HUES6 (cell line): ENCODE measurements at regions not wholly inside any gene's neighbourhood (a gene's known extent, or its start where the extent isn't known, plus 50 kb on each side); places are given as distances from the start of the nearest gene placed in this dataset.

ENCODE experiments used
- H3K27ac ChIP-seq: 2 replicates; pipeline ENCODE4 v1.7.0; 2013; ENCODE audit warnings: low read depth, mild to moderate bottlenecking, low read length, inconsistent platforms
- H3K27me3 ChIP-seq: 2 replicates; pipeline ENCODE4 v1.6.1; 2013; ENCODE audit warnings: low read length; ENCODE audit not compliant: control insufficient read depth, insufficient read depth
- H3K36me3 ChIP-seq: 2 replicates; pipeline ENCODE4 v1.6.1; 2013; ENCODE audit warnings: low read length; ENCODE audit not compliant: control insufficient read depth, insufficient read depth
- H3K4me1 ChIP-seq: 2 replicates; pipeline ENCODE4 v1.6.1; 2013; ENCODE audit warnings: low read length; ENCODE audit not compliant: control insufficient read depth, insufficient read depth
- H3K4me3 ChIP-seq: 2 replicates; pipeline ENCODE4 v1.5.1; 2013; ENCODE audit warnings: low read depth, low read length
- H3K9ac ChIP-seq: one replicate; pipeline ENCODE4 v1.6.1; 2013; ENCODE audit warnings: mild to moderate bottlenecking, low read length
- H3K9me3 ChIP-seq: 2 replicates; pipeline ENCODE4 v1.6.1; 2013; ENCODE audit warnings: low read depth, low read length; ENCODE audit not compliant: control insufficient read depth, insufficient read depth

DNA sequence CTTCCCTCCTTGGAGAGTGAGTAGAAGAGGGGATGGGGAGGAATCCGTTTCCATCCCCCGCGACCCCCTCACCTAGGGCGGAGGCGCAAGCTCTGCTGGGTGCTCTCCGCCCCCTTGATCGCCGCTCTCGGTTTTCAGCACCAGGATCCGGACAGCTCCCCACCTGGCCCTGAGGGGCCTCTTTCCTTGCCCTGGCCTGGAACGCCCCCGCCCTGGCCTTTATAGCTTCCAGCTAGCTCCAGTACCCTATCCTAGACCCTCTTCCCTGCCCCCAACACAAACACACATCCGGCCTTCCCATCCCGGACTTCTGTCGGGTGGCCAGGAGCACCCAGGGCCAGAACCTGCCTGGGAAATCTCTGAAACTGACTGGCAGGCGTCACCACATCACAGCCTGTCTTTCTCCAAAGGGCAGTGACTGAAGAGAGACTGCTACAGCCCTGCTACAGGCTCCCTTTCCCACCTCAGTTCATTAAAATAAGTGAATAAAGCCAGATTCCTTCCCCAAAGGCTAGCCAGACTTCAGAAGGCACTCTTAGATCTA is 72.3 kb upstream of the LEP start:
- H3K9me3 ChIP-seq, result no peaks in the 10 kb centered on the region
- H3K27me3 ChIP-seq, result peaks cover 100% of the 10 kb centered on the region
- peaks cover 21% of the 10 kb centered on the region for H3K4me1 ChIP-seq
- no peak overlapping the region for H3K9ac ChIP-seq
- peak overlapping the region; percentile 66 for H3K4me3 ChIP-seq
- H3K27ac ChIP-seq, result no peak overlapping the region
- H3K36me3 ChIP-seq, result no peaks in the 10 kb centered on the region

DNA sequence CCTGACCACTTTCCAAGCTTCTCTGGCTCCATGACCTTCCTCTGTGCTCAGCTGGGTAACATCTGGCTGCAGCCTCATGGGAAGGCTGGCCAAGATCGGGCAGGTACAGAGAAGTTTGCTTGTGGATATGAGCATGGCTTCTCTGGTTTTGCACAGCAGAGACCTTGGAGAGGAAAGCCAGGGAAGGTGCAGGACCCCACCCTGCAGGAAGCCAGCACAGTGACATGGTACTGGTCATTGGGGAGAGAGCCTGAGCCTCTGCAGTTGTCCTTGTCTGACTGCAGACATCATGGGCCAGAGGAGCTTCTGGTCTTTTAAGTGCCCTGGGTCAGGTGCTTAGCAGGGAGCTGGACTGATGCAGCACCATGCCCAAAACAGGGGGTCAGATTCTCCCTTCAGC is 70.6 kb upstream of the LEP start:
- Histone ChIP-seq H3K9ac (no peak overlapping the region), H3K4me3 (no peak overlapping the region), H3K27me3 (peaks cover 97% of the 10 kb centered on the region), H3K36me3 (no peaks in the 10 kb centered on the region), H3K27ac (no peak overlapping the region), H3K9me3 (no peaks in the 10 kb centered on the region), H3K4me1 (peaks cover 13% of the 10 kb centered on the region)

DNA sequence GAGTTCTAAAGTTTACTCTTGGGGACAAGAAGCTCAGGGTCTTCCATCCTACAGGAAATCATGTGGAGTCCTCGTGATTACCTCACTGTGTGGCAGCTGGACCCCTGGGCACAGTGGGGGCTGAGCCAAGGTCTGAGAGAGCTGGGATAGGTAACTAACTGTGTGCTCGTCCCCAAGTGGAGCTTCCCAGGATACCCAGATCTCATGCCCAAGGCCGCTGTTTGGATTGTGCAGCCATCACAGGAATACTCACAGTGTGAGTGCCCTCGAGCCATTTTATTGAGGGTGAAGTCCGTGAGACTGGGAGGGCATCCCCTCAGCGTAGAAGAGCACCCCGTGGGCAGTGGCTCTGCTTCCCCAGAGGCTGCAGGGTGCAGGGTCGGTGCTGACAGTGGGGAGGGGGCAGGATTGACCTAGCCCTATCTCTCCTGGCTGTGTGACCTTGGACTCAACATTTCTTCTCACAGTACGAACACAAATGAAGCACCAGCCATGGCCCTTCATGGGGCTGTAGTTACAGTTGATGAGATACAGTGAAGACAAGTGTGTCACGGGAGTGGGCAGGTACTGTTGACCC is 69.6 kb upstream of the LEP start:
- Histone ChIP-seq H3K4me1 (peaks cover 13% of the 10 kb centered on the region), H3K9ac (no peak overlapping the region), H3K9me3 (no peaks in the 10 kb centered on the region), H3K27ac (no peak overlapping the region), H3K27me3 (peaks cover 89% of the 10 kb centered on the region), H3K4me3 (no peak overlapping the region), H3K36me3 (no peaks in the 10 kb centered on the region)

DNA sequence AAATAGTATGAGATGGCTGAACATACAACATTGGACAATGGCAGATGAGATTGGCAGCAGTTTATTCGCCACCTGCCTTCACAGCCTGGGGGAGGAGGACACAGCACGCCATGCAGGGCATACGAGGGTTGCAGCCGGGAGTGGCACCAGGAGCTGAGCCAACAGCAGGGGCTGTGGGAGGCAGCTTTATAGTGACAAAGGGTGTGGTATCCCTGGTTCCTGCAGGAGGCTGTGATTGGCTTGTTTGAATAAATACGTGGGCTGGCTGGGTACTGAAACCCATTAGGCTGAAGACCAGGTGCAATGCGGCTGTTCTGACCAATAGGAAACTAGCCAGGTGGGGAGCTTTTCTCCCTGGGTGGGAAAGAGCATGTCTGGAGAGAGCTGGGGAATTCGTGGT is 68.9 kb upstream of the LEP start:
- Histone ChIP-seq H3K9me3 (no peaks in the 10 kb centered on the region), H3K27me3 (peaks cover 86% of the 10 kb centered on the region), H3K9ac (no peak overlapping the region), H3K36me3 (no peaks in the 10 kb centered on the region), H3K4me3 (no peak overlapping the region), H3K4me1 (peaks cover 13% of the 10 kb centered on the region), H3K27ac (no peak overlapping the region)

DNA sequence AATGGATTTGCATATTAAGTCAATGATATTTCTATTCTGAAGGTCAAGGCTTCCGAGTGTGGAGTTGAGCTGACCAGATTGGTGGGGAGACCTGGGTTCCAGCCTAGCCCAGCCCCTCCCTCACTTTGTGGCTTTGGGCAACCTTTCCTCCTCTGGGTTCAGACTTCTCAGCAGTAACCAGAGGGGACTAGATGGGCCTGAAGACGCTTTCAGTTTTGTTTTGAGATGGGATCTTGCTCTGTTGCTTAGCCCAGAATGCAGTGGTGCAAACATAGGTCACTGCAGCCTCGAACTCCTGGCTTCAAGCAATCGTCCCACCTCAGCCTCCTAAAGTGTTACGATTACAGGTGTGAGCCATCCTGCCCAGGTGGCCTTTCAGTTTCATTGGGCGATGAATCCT is 68.1 kb upstream of the LEP start:
- H3K4me1 ChIP-seq, result peaks cover 10% of the 10 kb centered on the region
- peaks cover 79% of the 10 kb centered on the region for H3K27me3 ChIP-seq
- H3K9ac ChIP-seq, result no peak overlapping the region
- H3K27ac ChIP-seq, result no peak overlapping the region
- no peaks in the 10 kb centered on the region for H3K9me3 ChIP-seq
- H3K4me3 ChIP-seq, result no peak overlapping the region
- no peaks in the 10 kb centered on the region for H3K36me3 ChIP-seq

DNA sequence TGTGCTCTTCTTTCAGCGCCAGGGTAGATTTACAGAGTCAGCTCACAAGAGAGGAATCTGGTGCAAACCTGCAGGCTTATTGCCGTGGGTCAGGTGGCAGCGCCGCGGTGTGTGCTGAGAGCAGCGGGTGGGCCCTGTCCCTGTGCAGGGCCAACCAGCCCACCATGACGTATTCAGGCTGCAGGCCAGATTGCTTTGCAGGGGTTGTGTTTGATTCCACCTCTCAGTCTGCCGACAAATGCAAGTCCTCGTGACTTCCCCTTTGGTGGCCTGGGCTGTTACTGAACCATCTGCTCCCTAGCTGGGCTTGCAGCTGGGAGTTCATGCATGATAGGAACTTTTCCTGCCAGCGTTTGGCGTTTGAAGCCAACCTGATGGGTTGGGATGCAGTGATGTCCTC is 66.7 kb upstream of the LEP start:
- peaks cover 73% of the 10 kb centered on the region for H3K27me3 ChIP-seq
- H3K4me1 ChIP-seq, result no peaks in the 10 kb centered on the region
- no peaks in the 10 kb centered on the region for H3K9me3 ChIP-seq
- no peak overlapping the region for H3K4me3 ChIP-seq
- no peaks in the 10 kb centered on the region for H3K36me3 ChIP-seq
- no peak overlapping the region for H3K9ac ChIP-seq
- no peak overlapping the region for H3K27ac ChIP-seq

DNA sequence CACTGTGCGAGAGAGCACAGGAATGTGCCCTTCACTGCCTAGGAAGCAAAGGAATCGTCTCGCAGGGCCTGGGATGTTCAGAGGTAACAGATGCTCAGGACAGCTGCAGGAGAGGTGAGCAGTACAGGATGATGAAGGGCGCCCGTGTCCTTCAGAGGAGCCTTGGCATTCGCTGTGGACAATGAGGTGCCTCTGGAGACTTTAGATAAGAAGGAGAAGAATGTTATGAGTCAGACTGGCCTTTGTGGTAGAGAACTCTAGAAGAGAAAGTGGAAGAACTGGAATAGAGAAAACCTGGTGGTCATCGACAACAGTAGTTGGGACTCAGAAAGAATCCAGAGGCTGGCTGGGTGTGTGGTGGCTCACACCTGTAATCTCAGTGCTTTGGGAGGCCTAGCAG is 64.4 kb upstream of the LEP start:
- Histone ChIP-seq H3K27me3 (peaks cover 60% of the 10 kb centered on the region), H3K4me1 (no peaks in the 10 kb centered on the region)

DNA sequence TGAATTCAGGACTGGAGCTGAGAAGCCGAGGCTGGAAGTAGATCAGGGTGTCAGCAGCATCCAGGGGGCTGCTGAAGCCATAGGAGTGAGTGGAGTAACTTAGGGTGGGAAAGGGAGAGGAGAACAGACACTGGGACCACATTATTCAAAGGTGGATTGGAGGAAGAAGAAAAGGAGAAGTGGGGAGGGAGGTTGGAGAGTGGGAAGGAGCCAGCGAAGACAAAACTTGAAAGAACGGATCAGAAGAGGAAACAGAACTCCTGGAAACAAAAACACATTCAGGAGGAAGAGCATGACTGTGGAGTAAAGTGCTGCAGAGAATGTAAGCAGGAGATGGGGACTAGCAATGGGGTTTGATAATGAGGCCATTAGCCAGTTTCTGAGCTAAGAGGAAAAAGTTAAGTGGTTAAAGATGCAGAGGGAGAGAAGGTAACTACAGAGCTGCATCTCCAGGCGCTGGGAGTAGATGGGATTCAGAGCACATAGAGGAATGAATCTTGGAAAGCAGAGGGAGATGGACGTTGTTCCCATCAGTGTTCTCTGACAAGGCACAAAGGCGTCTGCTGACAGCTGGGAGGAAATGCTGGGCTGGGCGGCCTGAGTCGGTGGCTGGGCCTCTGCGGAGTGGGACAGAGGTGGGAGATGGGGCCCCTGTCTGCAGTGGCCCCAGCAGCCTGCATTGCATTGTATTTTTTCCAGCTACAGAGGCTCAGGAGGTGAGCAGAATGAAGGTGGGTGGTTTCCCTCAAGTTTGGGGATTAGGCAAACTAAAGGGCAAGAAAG is 63.1 kb upstream of the LEP start:
- Histone ChIP-seq H3K9ac (no peak overlapping the region), H3K27me3 (peaks cover 47% of the 10 kb centered on the region), H3K36me3 (no peaks in the 10 kb centered on the region), H3K27ac (no peak overlapping the region), H3K4me1 (no peaks in the 10 kb centered on the region), H3K4me3 (no peak overlapping the region), H3K9me3 (no peaks in the 10 kb centered on the region)

More for the DNA sequence above, 64.4 kb upstream of the LEP start:
- H3K4me3 ChIP-seq, result no peak overlapping the region
- no peaks in the 10 kb centered on the region for H3K36me3 ChIP-seq
- no peaks in the 10 kb centered on the region for H3K9me3 ChIP-seq
- no peak overlapping the region for H3K27ac ChIP-seq
- no peak overlapping the region for H3K9ac ChIP-seq

DNA sequence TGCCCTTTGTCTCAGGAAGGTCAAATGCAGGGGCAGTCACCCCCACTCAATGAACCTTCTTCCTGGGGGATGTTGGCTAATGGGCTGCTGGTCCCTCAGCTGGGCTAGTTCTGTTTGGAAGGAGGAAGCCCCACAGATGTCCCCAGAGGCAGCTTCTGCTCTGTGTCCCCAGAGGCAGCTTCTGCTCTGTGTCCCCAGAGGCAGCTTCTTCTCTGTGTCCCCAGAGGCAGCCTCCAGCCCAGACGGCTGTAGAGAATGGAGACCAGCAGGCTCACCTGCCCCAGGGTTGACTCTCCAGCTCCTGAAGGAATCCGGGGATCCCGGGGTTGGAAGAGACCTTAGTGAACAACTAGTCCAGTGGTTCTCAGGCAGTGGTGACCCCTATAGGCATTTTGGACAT is 62.5 kb upstream of the LEP start:
- Histone ChIP-seq H3K27me3 (peaks cover 41% of the 10 kb centered on the region), H3K27ac (no peak overlapping the region), H3K9me3 (no peaks in the 10 kb centered on the region), H3K36me3 (no peaks in the 10 kb centered on the region), H3K9ac (no peak overlapping the region), H3K4me1 (no peaks in the 10 kb centered on the region), H3K4me3 (no peak overlapping the region)

DNA sequence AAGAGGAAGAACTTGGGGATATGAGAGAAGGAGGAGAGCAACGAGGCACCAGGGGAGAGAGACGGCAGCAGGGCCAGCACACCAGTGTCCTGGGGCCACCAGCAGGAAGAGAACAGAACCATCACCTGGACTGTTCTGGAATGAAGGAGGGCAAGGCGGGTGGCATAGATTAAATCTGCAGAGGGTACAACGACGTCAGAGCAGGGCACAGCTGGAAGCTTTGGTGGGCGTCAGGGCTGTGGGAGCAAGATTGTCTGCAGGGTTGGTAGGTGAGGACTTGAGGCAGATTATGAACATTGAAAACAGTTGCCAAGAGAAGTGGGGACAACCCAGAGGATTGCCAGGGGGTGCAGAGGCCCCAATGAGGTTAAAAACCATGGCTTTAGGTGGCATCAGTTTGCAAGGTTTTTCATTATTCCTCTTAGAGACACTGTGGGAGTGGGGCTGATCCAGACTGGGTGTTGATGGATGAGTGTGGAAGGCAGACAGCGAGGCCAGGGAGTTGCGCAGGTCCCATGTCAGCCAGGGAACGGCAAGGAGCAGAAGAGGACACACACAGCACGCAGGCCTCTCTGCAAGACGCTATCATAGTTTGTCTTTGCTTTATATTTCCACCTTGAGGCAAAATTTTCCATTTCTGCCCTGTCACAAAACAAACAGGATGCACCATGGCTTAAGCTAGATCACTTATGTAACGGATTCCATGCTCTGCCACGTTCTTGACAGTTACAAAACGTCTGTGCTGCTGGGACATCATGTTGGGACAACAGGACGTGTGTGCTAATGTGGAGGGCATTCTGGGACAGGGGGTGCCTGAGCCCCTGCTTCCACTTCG is 52.5 kb upstream of the LEP start:
- no peak overlapping the region for H3K9ac ChIP-seq
- H3K27ac ChIP-seq, result no peak overlapping the region
- H3K27me3 ChIP-seq, result peaks cover 41% of the 10 kb centered on the region
- H3K9me3 ChIP-seq, result no peaks in the 10 kb centered on the region; the same call in 1 of the 2 replicates
- no peak overlapping the region for H3K4me3 ChIP-seq
- H3K36me3 ChIP-seq, result no peaks in the 10 kb centered on the region
- no peaks in the 10 kb centered on the region for H3K4me1 ChIP-seq
